ENCODE measurements at regions not wholly inside any gene's neighbourhood (a gene's known extent, or its start where the extent isn't known, plus 50 kb on each side); places are given as distances from the start of the nearest gene placed in this dataset.
"Not testable (repeated sequence)": the region's sequence is repeated elsewhere in the genome, so short reads cannot be mapped to it uniquely, and the experiment has no call there.

- no peak for DNase-seq (ENCODE audit: low read depth)
These were observed 1700.0 kb upstream of the ADGRL3 start for GRCh38 chr4:59500103-59500502.

GRCh38 chr4:59503731-59504130 lies 1696.4 kb upstream of the ADGRL3 start:
- DNase-seq (ENCODE audit: low read depth), result no peak

- not testable (repeated sequence) for DNase-seq (ENCODE audit: low read depth)
These were observed 1688.3 kb upstream of the ADGRL3 start for GRCh38 chr4:59511809-59512208.

GRCh38 chr4:59517007-59517406 lies 1683.1 kb upstream of the ADGRL3 start:
- no peak for DNase-seq (ENCODE audit: low read depth)

- no peak for DNase-seq (ENCODE audit: low read depth)
These were observed 1681.9 kb upstream of the ADGRL3 start for GRCh38 chr4:59518005-59518823.

- DNase-seq (ENCODE audit: low read depth), result no peak
These were observed 1674.2 kb upstream of the ADGRL3 start for GRCh38 chr4:59525885-59526284.

- no peak for DNase-seq (ENCODE audit: low read depth)
These were observed 1664.6 kb upstream of the ADGRL3 start for GRCh38 chr4:59535541-59535940.

- DNase-seq (ENCODE audit: low read depth), result no peak
These were observed 1663.7 kb upstream of the ADGRL3 start for GRCh38 chr4:59536428-59536827.

- DNase-seq (ENCODE audit: low read depth), result no peak
These were observed 1662.8 kb upstream of the ADGRL3 start for GRCh38 chr4:59537246-59537886.

GRCh38 chr4:59539401-59539800 lies 1660.7 kb upstream of the ADGRL3 start:
- no peak for DNase-seq (ENCODE audit: low read depth)

- DNase-seq (ENCODE audit: low read depth), result no peak
These were observed 1659.8 kb upstream of the ADGRL3 start for GRCh38 chr4:59540311-59540710.

GRCh38 chr4:59553063-59553720 lies 1646.9 kb upstream of the ADGRL3 start:
- peak; percentile 28 for DNase-seq (ENCODE audit: low read depth)

- peak; percentile 1 for DNase-seq (ENCODE audit: low read depth)
These were observed 1646.4 kb upstream of the ADGRL3 start for GRCh38 chr4:59553721-59554091.

- not testable (repeated sequence) for DNase-seq (ENCODE audit: low read depth)
These were observed 1643.9 kb upstream of the ADGRL3 start for GRCh38 chr4:59556191-59556590.

- not testable (repeated sequence) for DNase-seq (ENCODE audit: low read depth)
These were observed 1639.9 kb upstream of the ADGRL3 start for GRCh38 chr4:59560141-59560648.

GRCh38 chr4:59565836-59566235 lies 1634.3 kb upstream of the ADGRL3 start:
- no peak for DNase-seq (ENCODE audit: low read depth)

GRCh38 chr4:59570860-59571476 lies 1629.2 kb upstream of the ADGRL3 start:
- no peak for DNase-seq (ENCODE audit: low read depth)

GRCh38 chr4:59571805-59572430 lies 1628.2 kb upstream of the ADGRL3 start:
- no peak for DNase-seq (ENCODE audit: low read depth)

- DNase-seq (ENCODE audit: low read depth), result no peak
These were observed 1616.1 kb upstream of the ADGRL3 start for GRCh38 chr4:59583845-59584568.

- peak; percentile 23 for DNase-seq (ENCODE audit: low read depth)
These were observed 1602.4 kb upstream of the ADGRL3 start for GRCh38 chr4:59597536-59598329.
